Spinal cord (tissue), 9 donors: ENCODE measurements at regions not wholly inside any gene's neighbourhood (a gene's known extent, or its start where the extent isn't known, plus 50 kb on each side); places are given as distances from the start of the nearest gene placed in this dataset.
A peak's percentile ranks its signal among the peaks of the same experiment; 100 is the strongest.

Source experiments
- DNase-seq, 6 donors: peaks; one replicate each; pipeline versions ENCODE4 v3.0.0 to v3.0.0-alpha.2; 2013 to 2015; ENCODE audit warnings: low spot score in 6 of 6, low read depth in 4 of 6
- H3K27ac ChIP-seq: one replicate; pipeline ENCODE4 v1.5.1; 2013; ENCODE audit warnings: low read depth, low read length, control low read depth
- H3K27me3 ChIP-seq: one replicate; pipeline ENCODE4 v1.6.1; 2013; ENCODE audit warnings: low read length; ENCODE audit not compliant: control insufficient read depth, insufficient read depth
- H3K36me3 ChIP-seq: one replicate; pipeline ENCODE4 v1.6.1; 2013; ENCODE audit warnings: low read length; ENCODE audit not compliant: control insufficient read depth, insufficient read depth
- H3K4me1 ChIP-seq: one replicate; pipeline ENCODE4 v1.6.1; 2013; ENCODE audit warnings: low read length; ENCODE audit not compliant: control insufficient read depth, insufficient read depth
- H3K4me3 ChIP-seq: one replicate; pipeline ENCODE4 v1.5.1; 2013; ENCODE audit warnings: low read depth, low read length, control low read depth
- H3K9me3 ChIP-seq: one replicate; pipeline ENCODE4 v1.6.1; 2013; ENCODE audit warnings: low read length; ENCODE audit not compliant: control insufficient read depth, insufficient read depth
- WGBS: methylation state at CpG from one replicate; pipeline ENCODE4 v1.1.5; 2013; ENCODE audit warnings: missing lambda C conversion rate; ENCODE audit not compliant: insufficient coverage; 5-methylcytosine and 5-hydroxymethylcytosine counted together
- donor health status: healthy.

DNA sequence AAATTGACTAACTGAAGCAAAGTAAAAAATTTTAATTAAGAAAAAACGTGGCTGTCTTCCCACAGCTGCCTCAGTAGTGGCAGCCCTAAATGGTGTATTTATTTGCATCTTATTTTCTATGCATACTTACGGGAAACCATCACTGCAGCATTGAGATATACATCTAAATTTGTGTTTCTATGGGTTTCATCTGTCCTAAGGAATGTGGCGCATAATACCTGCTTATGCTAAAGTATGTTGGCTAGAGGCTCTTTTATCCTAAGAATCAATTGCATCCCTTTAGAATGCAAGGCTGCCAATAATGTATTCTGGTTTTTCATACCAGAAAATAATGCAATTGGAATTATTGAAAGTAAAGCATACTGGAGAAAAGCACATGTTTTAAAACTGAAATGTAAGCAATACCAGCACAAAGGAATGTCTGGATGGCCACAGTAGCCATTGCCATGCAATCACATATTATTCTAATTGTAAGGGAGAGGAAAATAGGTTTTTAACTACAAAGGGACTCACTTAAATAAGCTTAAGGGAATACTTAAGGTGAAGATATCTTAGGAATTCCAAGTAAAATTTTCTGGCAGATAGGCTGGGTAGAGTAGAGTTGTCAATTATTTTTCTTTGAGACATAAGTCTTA lies 834.5 kb upstream of the NECTIN3 start:
- Histone ChIP-seq H3K36me3 (no peaks in the 10 kb centered on the region), H3K27me3 (no peaks in the 10 kb centered on the region), H3K9me3 (no peaks in the 10 kb centered on the region), H3K4me1 (no peaks in the 10 kb centered on the region), H3K27ac (no peak overlapping the region), H3K4me3 (no peak overlapping the region)
- peak in 1 of 6 donors; percentile 48 for DNase-seq
- no CpG with 5 or more reads among the region's 3 CpGs for WGBS

DNA sequence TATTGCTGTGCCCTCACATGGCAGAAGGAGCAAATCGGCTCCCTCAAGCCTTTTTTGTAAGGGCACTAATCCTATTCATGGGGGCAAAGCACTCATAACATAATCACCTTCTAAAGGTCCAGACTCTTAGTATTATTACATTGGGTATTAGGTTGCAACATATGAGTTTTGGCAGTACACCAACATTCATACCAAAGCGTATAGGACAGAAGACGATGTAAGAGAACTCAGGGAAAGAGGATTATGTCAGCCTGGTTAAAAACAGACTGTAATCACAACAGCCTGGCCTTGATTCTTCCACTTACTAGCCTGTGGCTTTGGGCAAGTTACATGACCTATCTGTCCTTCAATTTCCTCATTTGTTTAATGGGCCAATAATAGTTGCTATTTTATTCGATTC lies 828.5 kb upstream of the NECTIN3 start:
- no peaks in the 10 kb centered on the region for H3K9me3 ChIP-seq
- H3K36me3 ChIP-seq = no peaks in the 10 kb centered on the region
- DNase-seq = no peak

DNA sequence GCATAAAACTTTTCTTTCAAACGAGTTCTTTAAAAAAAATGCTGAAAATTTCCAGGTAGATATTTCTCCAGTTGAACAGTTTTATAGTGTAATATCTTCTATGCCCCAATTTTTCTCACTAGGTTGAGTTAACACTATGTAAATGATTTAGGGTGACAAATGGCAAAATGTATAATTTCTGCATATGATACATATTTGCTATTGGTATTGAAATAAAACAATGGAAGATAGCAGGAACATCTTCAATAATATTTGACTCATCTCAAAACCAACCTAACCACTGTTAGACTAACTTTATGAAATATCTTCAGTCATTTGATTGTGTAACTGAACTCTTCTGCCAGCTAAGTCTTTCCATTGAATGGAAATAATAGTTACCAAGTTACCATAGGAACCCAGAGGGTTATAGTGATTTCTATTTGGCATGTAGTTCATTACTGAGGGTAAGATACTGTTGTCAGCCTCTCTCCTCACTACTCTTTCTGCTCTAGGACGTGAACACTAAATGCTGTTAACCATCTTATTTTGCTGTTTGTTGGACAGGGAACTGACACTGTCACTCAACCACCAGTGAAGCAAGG lies 824.7 kb upstream of the NECTIN3 start:
- no CpG with 5 or more reads among the region's 2 CpGs for WGBS
- no peak overlapping the region for H3K27ac ChIP-seq
- no peaks in the 10 kb centered on the region for H3K9me3 ChIP-seq
- no peak overlapping the region for H3K4me3 ChIP-seq
- H3K27me3 ChIP-seq = no peaks in the 10 kb centered on the region
- H3K36me3 ChIP-seq = no peaks in the 10 kb centered on the region
- no peaks in the 10 kb centered on the region for H3K4me1 ChIP-seq
- DNase-seq = no peak

More for the DNA sequence above, 828.5 kb upstream of the NECTIN3 start:
- Histone ChIP-seq H3K27me3 (no peaks in the 10 kb centered on the region), H3K27ac (no peak overlapping the region), H3K4me1 (no peaks in the 10 kb centered on the region), H3K4me3 (no peak overlapping the region)
- WGBS = no CpG with 5 or more reads among the region's 4 CpGs

DNA sequence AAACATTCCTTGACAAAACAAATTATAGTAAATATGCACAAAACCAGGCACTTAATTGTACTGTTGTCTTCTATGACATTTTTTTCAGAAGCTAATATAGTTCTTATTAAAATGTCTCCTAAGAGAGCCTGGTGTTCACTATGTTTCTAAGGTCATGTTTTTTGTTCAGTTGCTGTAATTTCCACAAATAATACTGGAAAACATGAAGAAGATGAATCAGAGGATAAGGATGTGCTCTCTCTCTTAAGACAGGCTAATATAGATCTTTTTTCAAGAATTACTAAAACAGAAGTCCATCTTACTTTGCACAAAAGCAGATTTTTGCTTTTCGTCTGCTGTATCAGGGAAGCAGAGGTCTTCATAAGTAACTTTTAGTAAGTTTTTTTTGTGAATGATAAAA lies 823.0 kb upstream of the NECTIN3 start:
- no peak for DNase-seq
- Histone ChIP-seq H3K4me1 (no peaks in the 10 kb centered on the region), H3K27me3 (no peaks in the 10 kb centered on the region), H3K27ac (no peak overlapping the region), H3K4me3 (no peak overlapping the region), H3K36me3 (no peaks in the 10 kb centered on the region), H3K9me3 (no peaks in the 10 kb centered on the region)
- WGBS = no CpG with 5 or more reads among the region's 1 CpG

DNA sequence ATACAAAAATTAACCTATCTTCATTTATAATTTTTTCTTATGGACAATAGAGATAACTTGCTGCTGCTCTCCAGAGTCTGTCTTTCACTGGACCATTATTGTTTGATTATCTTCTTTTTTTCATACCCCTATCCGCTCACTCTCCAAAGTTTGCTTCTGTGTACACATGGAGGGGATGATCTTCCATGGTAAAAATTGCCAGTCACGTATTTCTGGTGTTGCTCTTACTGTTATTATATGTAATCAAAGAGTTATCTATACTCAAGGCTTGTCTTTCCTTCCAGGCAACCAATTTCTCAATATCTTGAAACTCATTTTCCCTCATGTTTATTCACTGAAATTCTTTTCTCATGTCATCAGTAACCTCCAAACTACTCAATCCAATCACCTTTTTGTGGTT lies 817.8 kb upstream of the NECTIN3 start:
- DNase-seq = no peak
- Histone ChIP-seq H3K27me3 (no peaks in the 10 kb centered on the region), H3K4me1 (no peaks in the 10 kb centered on the region), H3K36me3 (no peaks in the 10 kb centered on the region), H3K27ac (no peak overlapping the region), H3K9me3 (no peaks in the 10 kb centered on the region), H3K4me3 (no peak overlapping the region)
- WGBS = no CpG with 5 or more reads among the region's 2 CpGs

DNA sequence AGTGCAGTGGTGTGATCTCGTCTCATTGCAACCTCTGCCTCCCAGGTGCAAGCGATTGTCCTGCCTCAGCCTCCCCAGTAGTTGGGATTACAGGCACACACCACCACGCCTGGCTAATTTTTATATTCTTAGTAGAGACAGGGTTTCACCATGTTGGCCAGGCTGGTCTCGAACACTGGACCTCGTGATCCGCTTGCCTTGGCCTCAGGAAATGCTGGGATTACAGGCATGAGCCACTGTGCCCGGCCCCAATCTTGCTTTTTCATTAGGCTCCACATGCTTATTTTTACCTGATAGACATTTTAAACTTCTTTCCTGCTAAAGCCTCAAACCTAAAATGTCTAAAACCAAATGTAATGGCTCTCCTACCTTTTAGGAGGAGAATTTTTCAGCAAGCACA lies 817.0 kb upstream of the NECTIN3 start:
- Histone ChIP-seq H3K27ac (no peak overlapping the region), H3K4me3 (no peak overlapping the region), H3K36me3 (no peaks in the 10 kb centered on the region), H3K4me1 (no peaks in the 10 kb centered on the region), H3K9me3 (no peaks in the 10 kb centered on the region), H3K27me3 (no peaks in the 10 kb centered on the region)
- no peak for DNase-seq
- WGBS = 97% methylated on average over 5 of the region's 7 CpGs

DNA sequence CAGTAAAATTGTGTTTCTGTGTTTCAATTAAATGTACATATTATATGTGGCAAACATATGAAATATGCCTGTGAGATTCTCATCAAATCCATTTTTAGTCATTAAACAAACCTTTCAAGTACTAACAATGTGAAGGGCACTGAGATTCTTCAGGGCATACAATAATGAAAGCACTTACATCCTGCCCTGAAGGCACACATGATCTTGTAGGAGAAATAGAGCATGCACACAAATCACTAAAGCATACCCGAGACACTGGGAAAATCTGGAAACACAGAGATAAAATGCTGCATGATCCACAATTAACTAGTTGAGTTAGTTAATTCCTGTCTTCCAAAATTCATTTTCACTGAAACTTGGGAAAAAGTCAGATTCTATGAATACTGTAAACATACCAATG lies 810.5 kb upstream of the NECTIN3 start:
- no CpG with 5 or more reads among the region's 1 CpG for WGBS
- Histone ChIP-seq H3K4me3 (no peak overlapping the region), H3K9me3 (no peaks in the 10 kb centered on the region), H3K27ac (no peak overlapping the region), H3K27me3 (no peaks in the 10 kb centered on the region), H3K4me1 (no peaks in the 10 kb centered on the region), H3K36me3 (no peaks in the 10 kb centered on the region)
- peak in 1 of 6 donors; percentile 12 for DNase-seq

DNA sequence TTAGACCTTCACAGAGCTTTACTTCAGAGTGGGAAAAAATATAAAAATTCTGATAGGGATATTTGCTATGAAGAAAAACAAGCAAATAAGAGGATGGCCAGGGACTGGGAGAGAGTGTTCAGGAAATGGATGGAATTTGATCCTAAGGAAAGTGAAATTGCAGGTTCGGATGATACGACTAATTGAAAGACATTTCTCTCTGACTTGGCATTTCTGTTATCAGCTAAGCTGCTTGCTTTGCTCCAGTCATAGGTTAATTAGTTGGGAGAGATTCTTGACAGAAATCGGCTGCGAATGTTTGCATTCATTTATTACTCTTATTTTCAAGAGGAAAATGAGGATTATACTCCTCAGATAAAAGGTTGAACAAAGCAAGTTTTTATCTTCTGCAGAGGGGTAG lies 808.7 kb upstream of the NECTIN3 start:
- no peak for DNase-seq
- Histone ChIP-seq H3K36me3 (no peaks in the 10 kb centered on the region), H3K4me3 (no peak overlapping the region), H3K9me3 (no peaks in the 10 kb centered on the region), H3K4me1 (no peaks in the 10 kb centered on the region), H3K27me3 (no peaks in the 10 kb centered on the region), H3K27ac (no peak overlapping the region)
- 88% methylated on average over 2 of the region's 4 CpGs for WGBS

DNA sequence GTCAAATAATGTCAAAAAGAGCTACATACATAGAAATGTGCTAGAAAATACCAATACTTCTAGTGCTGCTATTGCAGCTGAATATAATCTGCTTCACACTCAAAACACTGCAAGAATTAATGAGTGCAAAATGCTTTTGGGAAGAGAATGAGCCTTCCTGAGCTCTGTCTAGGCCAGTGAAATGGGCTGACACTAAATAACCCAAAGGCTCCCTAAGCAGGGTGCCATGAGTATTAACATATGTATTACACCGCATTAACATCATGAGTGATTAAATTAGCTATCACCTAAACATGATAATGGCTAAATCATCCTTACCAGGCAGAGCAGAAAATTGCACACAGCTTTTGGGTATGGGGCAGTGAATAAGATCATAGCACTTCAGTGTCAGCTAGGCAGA lies 806.3 kb upstream of the NECTIN3 start:
- Histone ChIP-seq H3K4me3 (no peak overlapping the region), H3K9me3 (no peaks in the 10 kb centered on the region), H3K4me1 (no peaks in the 10 kb centered on the region), H3K27ac (no peak overlapping the region), H3K27me3 (no peaks in the 10 kb centered on the region), H3K36me3 (no peaks in the 10 kb centered on the region)
- DNase-seq = no peak
- no CpG with 5 or more reads among the region's 1 CpG for WGBS

DNA sequence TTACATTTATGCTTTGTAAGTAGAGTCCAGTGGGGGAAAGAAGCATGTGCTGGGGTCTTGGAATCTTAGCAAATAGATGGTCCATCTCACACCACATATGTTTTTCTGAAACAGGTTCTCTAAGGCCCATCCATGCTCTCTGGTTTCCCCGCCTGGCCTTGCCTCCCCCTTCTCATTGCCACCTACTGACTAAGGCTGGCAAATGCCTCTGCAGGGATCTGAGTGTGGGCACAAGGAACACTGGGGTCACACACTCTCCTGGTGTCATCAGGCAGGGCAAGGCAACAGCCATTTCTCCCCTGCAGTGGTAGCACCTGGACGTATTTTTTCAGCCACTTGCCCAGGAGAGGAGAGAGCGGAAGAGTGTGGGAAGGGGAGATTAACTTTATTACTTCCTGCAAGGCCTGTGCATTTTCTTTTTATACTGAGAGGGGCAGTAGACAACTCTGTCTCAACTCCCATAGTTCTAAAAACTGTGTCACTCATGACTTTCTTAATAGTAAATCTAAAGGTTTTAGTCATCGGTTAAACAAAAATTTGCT lies 804.2 kb upstream of the NECTIN3 start:
- H3K27ac ChIP-seq = no peak overlapping the region
- no peaks in the 10 kb centered on the region for H3K27me3 ChIP-seq
- no peaks in the 10 kb centered on the region for H3K9me3 ChIP-seq
- DNase-seq = no peak
- no peak overlapping the region for H3K4me3 ChIP-seq
- H3K4me1 ChIP-seq = no peaks in the 10 kb centered on the region
- no peaks in the 10 kb centered on the region for H3K36me3 ChIP-seq
- WGBS = 100% methylated on average over 1 of the region's 4 CpGs
